ENCODE measurements at regions not wholly inside any gene's neighbourhood (a gene's known extent, or its start where the extent isn't known, plus 50 kb on each side); places are given as distances from the start of the nearest gene placed in this dataset.

GRCh38 chr19:34828156-34828555 is 55.1 kb upstream of the ZNF599 start:
- H3K4me3 Mint-ChIP-seq = no peak overlapping the region
- H3K27me3 Mint-ChIP-seq (ENCODE audit: low read depth, poor library complexity) = peaks cover 19% of the 10 kb centered on the region
- no peak overlapping the region for H3K27ac Mint-ChIP-seq
- no peak for DNase-seq
- H3K36me3 Mint-ChIP-seq (ENCODE audit: low read depth) = peaks cover 5% of the 10 kb centered on the region
- peaks cover 17% of the 10 kb centered on the region for H3K9me3 Mint-ChIP-seq
- TF ChIP-seq CTCF (IDR thresholded peaks at IDR 0.05) = no peak
- H3K4me1 Mint-ChIP-seq = no peaks in the 10 kb centered on the region

- no peak overlapping the region for H3K4me3 Mint-ChIP-seq
- no peak for DNase-seq
- TF ChIP-seq CTCF (IDR thresholded peaks at IDR 0.05) = no peak
These were observed 52.2 kb upstream of the ZNF599 start for GRCh38 chr19:34825212-34825611.

GRCh38 chr19:34824686-34825085 is 51.7 kb upstream of the ZNF599 start:
- H3K4me3 Mint-ChIP-seq = no peak overlapping the region
- no peak for TF ChIP-seq CTCF (IDR thresholded peaks at IDR 0.05)
- H3K4me1 Mint-ChIP-seq = no peaks in the 10 kb centered on the region
- peaks cover 30% of the 10 kb centered on the region for H3K9me3 Mint-ChIP-seq
- H3K36me3 Mint-ChIP-seq (ENCODE audit: low read depth) = no peaks in the 10 kb centered on the region
- no peak for DNase-seq
- peaks cover 15% of the 10 kb centered on the region for H3K27me3 Mint-ChIP-seq (ENCODE audit: low read depth, poor library complexity)
- H3K27ac Mint-ChIP-seq = no peak overlapping the region

More at GRCh38 chr19:34825212-34825611, 52.2 kb upstream of the ZNF599 start:
- Mint-ChIP-seq H3K4me1 (no peaks in the 10 kb centered on the region), H3K9me3 (peaks cover 25% of the 10 kb centered on the region), H3K27ac (no peak overlapping the region), H3K27me3 (ENCODE audit: low read depth, poor library complexity) (peaks cover 19% of the 10 kb centered on the region), H3K36me3 (ENCODE audit: low read depth) (no peaks in the 10 kb centered on the region)
